KMS-11 (cell line): ENCODE measurements at regions not wholly inside any gene's neighbourhood (a gene's known extent, or its start where the extent isn't known, plus 50 kb on each side); places are given as distances from the start of the nearest gene placed in this dataset.

ENCODE experiments used
- H2AFZ ChIP-seq: fragments of 200-600 bp; sonication (generic); 2 replicates; pipeline ENCODE4 v1.6.1; 2016; ENCODE audit warnings: antibody characterized with exemption, mixed run types, low read depth
- H3K27ac ChIP-seq: fragments of 200-600 bp; sonication (generic); 2 replicates; pipeline ENCODE4 v1.6.1; 2016; ENCODE audit warnings: mild to moderate bottlenecking, mixed run types
- H3K27me3 ChIP-seq: fragments of 200-600 bp; sonication (generic); 2 replicates; pipeline ENCODE4 v1.6.1; 2017; ENCODE audit warnings: mild to moderate bottlenecking, low read depth, mixed run types, moderate library complexity; ENCODE audit not compliant: insufficient read depth
- H3K36me3 ChIP-seq: fragments of 200-600 bp; sonication (generic); 2 replicates; pipeline ENCODE4 v1.6.1; 2017; ENCODE audit warnings: mild to moderate bottlenecking, mixed run types; ENCODE audit not compliant: insufficient read depth
- H3K4me1 ChIP-seq: fragments of 200-600 bp; sonication (generic); 2 replicates; pipeline ENCODE4 v1.6.1; 2016; ENCODE audit warnings: mild to moderate bottlenecking, low read depth, mixed run types; ENCODE audit not compliant: poor library complexity, severe bottlenecking
- H3K4me2 ChIP-seq: fragments of 200-600 bp; sonication (generic); 2 replicates; pipeline ENCODE4 v1.7.0; 2016; ENCODE audit warnings: mild to moderate bottlenecking, mixed run types
- H3K4me3 ChIP-seq: fragments of 200-600 bp; sonication (generic); IDR thresholded peaks from 2 replicates; pipeline ENCODE4 v1.6.1; 2017; ENCODE audit warnings: low read depth, low read length, mixed read lengths; ENCODE audit not compliant: insufficient read depth
- H3K79me2 ChIP-seq: fragments of 200-600 bp; sonication (generic); 2 replicates; pipeline ENCODE4 v1.6.1; 2016; ENCODE audit warnings: low read depth, mixed run types; ENCODE audit not compliant: insufficient read depth
- H3K9ac ChIP-seq: fragments of 200-600 bp; sonication (generic); 2 replicates; pipeline ENCODE4 v1.6.1; 2016; ENCODE audit warnings: mild to moderate bottlenecking, mixed run types
- H4K20me1 ChIP-seq: fragments of 200-600 bp; sonication (generic); 2 replicates; pipeline ENCODE4 v1.6.1; 2016; ENCODE audit warnings: mild to moderate bottlenecking, mixed run types; ENCODE audit not compliant: insufficient read depth
- CTCF ChIP-seq: fragments of 200-600 bp; sonication (generic); conservative IDR thresholded peaks from 2 replicates; pipeline ENCODE4 v1.6.1; 2017; ENCODE audit warnings: low read depth, mild to moderate bottlenecking, antibody characterized with exemption, low read length, moderate library complexity, mixed read lengths

- TF ChIP-seq CTCF = no peak
- Histone ChIP-seq H3K4me2 (no peak overlapping the region), H3K79me2 (no peaks in the 10 kb centered on the region), H2AFZ (no peak overlapping the region), H3K4me1 (no peaks in the 10 kb centered on the region), H3K27ac (no peak overlapping the region), H3K9ac (no peak overlapping the region), H3K36me3 (no peaks in the 10 kb centered on the region), H4K20me1 (no peaks in the 10 kb centered on the region), H3K4me3 (no peak overlapping the region), H3K27me3 (no peaks in the 10 kb centered on the region)
Measured at GRCh38 chr11:116096272-116096995, 592.2 kb upstream of the CADM1 start.

GRCh38 chr11:116093481-116094270 is 589.5 kb upstream of the CADM1 start:
- H3K4me1 ChIP-seq = no peaks in the 10 kb centered on the region
- H3K4me2 ChIP-seq = no peak overlapping the region
- no peak overlapping the region for H3K27ac ChIP-seq
- no peak overlapping the region for H3K4me3 ChIP-seq
- no peaks in the 10 kb centered on the region for H3K27me3 ChIP-seq
- H2AFZ ChIP-seq = no peak overlapping the region
- no peak for TF ChIP-seq CTCF
- no peak overlapping the region for H3K9ac ChIP-seq
- H3K79me2 ChIP-seq = no peaks in the 10 kb centered on the region
- no peaks in the 10 kb centered on the region for H3K36me3 ChIP-seq
- H4K20me1 ChIP-seq = no peaks in the 10 kb centered on the region

GRCh38 chr11:116093065-116093464 is 588.9 kb upstream of the CADM1 start:
- Histone ChIP-seq H3K27me3 (no peaks in the 10 kb centered on the region), H3K4me1 (no peaks in the 10 kb centered on the region), H3K36me3 (no peaks in the 10 kb centered on the region), H3K4me2 (no peak overlapping the region), H2AFZ (no peak overlapping the region), H3K4me3 (no peak overlapping the region), H3K79me2 (no peaks in the 10 kb centered on the region), H4K20me1 (no peaks in the 10 kb centered on the region), H3K9ac (no peak overlapping the region), H3K27ac (no peak overlapping the region)
- TF ChIP-seq CTCF = no peak

GRCh38 chr11:116086426-116086825 is 582.2 kb upstream of the CADM1 start:
- Histone ChIP-seq H3K9ac (no peak overlapping the region), H3K4me1 (no peaks in the 10 kb centered on the region), H3K27me3 (no peaks in the 10 kb centered on the region), H3K36me3 (no peaks in the 10 kb centered on the region), H3K4me3 (no peak overlapping the region), H3K79me2 (no peaks in the 10 kb centered on the region), H3K27ac (no peak overlapping the region), H4K20me1 (no peaks in the 10 kb centered on the region), H2AFZ (no peak overlapping the region), H3K4me2 (no peak overlapping the region)
- no peak for TF ChIP-seq CTCF
